ENCODE measurements at regions not wholly inside any gene's neighbourhood (a gene's known extent, or its start where the extent isn't known, plus 50 kb on each side); places are given as distances from the start of the nearest gene placed in this dataset.

DNA sequence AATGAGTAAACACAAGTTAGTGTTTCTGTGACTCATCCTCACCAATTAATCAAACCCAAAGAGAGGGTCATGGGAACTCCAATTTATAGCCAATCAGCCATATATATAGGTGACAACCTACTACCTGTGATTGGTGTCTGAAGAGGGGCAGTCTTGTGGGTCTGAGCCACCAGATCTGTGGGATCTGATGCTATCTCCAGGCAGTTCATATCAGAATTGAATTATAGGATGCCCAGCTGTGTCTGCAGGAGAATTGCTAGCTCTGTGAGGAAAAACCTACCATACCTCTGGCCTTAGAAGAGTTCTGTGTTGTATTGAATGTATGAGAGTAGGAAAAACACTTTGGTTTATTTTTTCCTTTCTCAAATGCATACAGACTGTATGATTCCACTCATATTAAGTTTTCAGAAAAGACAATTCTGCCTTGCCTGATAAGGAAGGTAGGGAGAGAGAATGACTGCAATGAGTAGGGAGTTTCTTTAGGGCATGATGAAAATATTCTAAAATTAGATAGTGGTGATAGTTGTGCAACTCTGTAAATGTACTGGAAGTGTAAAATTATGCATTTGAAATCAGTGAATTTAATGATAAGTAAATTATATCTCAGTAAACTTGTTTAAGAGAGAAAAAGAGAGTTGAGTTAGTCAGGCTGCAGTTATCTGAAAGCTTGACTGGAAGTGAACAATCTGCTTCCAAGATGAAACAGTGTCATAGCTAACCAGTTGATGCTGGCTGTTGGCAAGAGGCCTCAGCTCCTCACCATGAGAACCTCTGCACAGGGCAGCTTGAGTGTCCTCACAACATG lies 274.9 kb downstream of the AUH start:
- ATAC-seq (no peak), DNase-seq (no peak)
- H3K27ac ChIP-seq = no peak overlapping the region
- H3K27me3 ChIP-seq = no peaks in the 10 kb centered on the region
- H3K4me1 ChIP-seq = peaks cover 0 to 33% of the 10 kb centered on the region in 2 donors
- H3K4me3 ChIP-seq = no peak overlapping the region
- no peaks in the 10 kb centered on the region for H3K36me3 ChIP-seq
- TF ChIP-seq, protein P1, sequence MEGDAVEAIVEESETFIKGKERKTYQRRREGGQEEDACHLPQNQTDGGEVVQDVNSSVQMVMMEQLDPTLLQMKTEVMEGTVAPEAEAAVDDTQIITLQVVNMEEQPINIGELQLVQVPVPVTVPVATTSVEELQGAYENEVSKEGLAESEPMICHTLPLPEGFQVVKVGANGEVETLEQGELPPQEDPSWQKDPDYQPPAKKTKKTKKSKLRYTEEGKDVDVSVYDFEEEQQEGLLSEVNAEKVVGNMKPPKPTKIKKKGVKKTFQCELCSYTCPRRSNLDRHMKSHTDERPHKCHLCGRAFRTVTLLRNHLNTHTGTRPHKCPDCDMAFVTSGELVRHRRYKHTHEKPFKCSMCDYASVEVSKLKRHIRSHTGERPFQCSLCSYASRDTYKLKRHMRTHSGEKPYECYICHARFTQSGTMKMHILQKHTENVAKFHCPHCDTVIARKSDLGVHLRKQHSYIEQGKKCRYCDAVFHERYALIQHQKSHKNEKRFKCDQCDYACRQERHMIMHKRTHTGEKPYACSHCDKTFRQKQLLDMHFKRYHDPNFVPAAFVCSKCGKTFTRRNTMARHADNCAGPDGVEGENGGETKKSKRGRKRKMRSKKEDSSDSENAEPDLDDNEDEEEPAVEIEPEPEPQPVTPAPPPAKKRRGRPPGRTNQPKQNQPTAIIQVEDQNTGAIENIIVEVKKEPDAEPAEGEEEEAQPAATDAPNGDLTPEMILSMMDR (IDR thresholded peaks at IDR 0.05) = no peak
- intact Hi-C loops (cut with DNase I) = no loop called here
- no peaks in the 10 kb centered on the region for H3K9me3 ChIP-seq

DNA sequence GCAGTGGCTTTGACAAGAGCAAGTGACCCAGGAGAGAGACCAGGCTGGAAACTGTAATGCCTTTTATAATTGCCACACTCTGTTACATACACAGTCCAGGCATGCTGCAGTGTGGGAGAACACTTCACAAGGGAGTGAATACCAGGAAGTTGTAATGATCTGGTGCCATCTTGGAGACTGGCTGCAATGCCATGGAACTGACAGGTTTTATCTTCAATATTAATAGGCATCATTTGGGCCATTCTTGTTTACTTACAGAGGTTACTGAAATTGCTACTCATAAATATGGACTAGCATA lies 274.3 kb downstream of the AUH start:
- Histone ChIP-seq H3K36me3 (no peaks in the 10 kb centered on the region), H3K4me1 (peaks cover 0 to 33% of the 10 kb centered on the region in 2 donors), H3K9me3 (no peaks in the 10 kb centered on the region), H3K27me3 (no peaks in the 10 kb centered on the region), H3K27ac (no peak overlapping the region), H3K4me3 (no peak overlapping the region)
- TF ChIP-seq, protein P1 (IDR thresholded peaks at IDR 0.05) = no peak
- intact Hi-C loops (cut with DNase I) = no loop called here
- DNase-seq (no peak), ATAC-seq (no peak)

GRCh38 chr9:91089405-91090129 lies 272.2 kb downstream of the AUH start:
- Histone ChIP-seq H3K4me1 (peaks cover 0 to 33% of the 10 kb centered on the region in 2 donors), H3K27me3 (no peaks in the 10 kb centered on the region), H3K4me3 (no peak overlapping the region), H3K27ac (no peak overlapping the region), H3K9me3 (peaks cover 3 to 6% of the 10 kb centered on the region in 2 donors), H3K36me3 (no peaks in the 10 kb centered on the region)
- DNase-seq (peak in 1 of 4 donors; percentile 27), ATAC-seq (peak; percentile 86)
- TF ChIP-seq, protein P1 (IDR thresholded peaks at IDR 0.05) = no peak
- intact Hi-C loops (cut with DNase I) = no loop called here

DNA sequence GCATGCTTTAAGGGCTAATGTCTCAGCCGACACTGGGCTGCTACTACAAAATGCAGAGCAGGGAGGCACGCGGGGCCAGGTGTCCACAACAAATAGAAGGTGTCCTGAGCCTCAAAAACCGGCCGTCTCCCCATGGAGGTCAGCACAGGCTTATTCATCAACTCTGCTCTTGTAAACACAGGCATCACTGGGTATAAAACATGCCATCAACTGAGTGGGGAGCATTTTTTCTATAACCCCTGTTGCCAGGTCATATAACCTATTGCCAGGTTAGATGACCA lies 271.6 kb downstream of the AUH start:
- no peak overlapping the region for H3K4me3 ChIP-seq
- no peak for ATAC-seq
- intact Hi-C loops (cut with DNase I) = no loop called here
- peaks cover 0 to 30% of the 10 kb centered on the region in 2 donors for H3K4me1 ChIP-seq
- no peaks in the 10 kb centered on the region for H3K27me3 ChIP-seq
- TF ChIP-seq, protein P1 (IDR thresholded peaks at IDR 0.05) = no peak
- no peak overlapping the region for H3K27ac ChIP-seq
- H3K36me3 ChIP-seq = no peaks in the 10 kb centered on the region
- H3K9me3 ChIP-seq = peaks cover 3 to 6% of the 10 kb centered on the region in 2 donors
- no peak for DNase-seq

GRCh38 chr9:91092214-91092613 lies 269.5 kb downstream of the AUH start:
- ATAC-seq (no peak), DNase-seq (no peak)
- H3K27ac ChIP-seq = no peak overlapping the region
- no peak overlapping the region for H3K4me3 ChIP-seq
- H3K27me3 ChIP-seq = no peaks in the 10 kb centered on the region
- peaks cover 0 to 9% of the 10 kb centered on the region in 2 donors for H3K4me1 ChIP-seq
- no peaks in the 10 kb centered on the region for H3K36me3 ChIP-seq
- peaks cover 3 to 6% of the 10 kb centered on the region in 2 donors for H3K9me3 ChIP-seq
- intact Hi-C loops (cut with DNase I) = no loop called here
- TF ChIP-seq, protein P1 (IDR thresholded peaks at IDR 0.05) = no peak
